ENCODE measurements at regions not wholly inside any gene's neighbourhood (a gene's known extent, or its start where the extent isn't known, plus 50 kb on each side); places are given as distances from the start of the nearest gene placed in this dataset.

- H3K27ac ChIP-seq (ENCODE audit: low read depth, low read length): no peak overlapping the region
- H3K27me3 ChIP-seq (ENCODE audit: control insufficient read depth, insufficient read depth, low read length): no peaks in the 10 kb centered on the region
- H3K9me3 ChIP-seq (ENCODE audit: control insufficient read depth, insufficient read depth, low read length): no peaks in the 10 kb centered on the region
- ChIA-PET POLR2A (interaction anchor here (0.6 kb wide), 1 partner anchor 31 kb away, joined by 4 read pairs; no protein-coding TSS in a partner anchor), CTCF (interaction anchor here (0.5 kb wide), 1 partner anchor 818 kb away, joined by 4 read pairs; no protein-coding TSS in a partner anchor)
- no peak for DNase-seq (ENCODE audit: low read depth, low spot score)
- TF ChIP-seq, protein P1, sequence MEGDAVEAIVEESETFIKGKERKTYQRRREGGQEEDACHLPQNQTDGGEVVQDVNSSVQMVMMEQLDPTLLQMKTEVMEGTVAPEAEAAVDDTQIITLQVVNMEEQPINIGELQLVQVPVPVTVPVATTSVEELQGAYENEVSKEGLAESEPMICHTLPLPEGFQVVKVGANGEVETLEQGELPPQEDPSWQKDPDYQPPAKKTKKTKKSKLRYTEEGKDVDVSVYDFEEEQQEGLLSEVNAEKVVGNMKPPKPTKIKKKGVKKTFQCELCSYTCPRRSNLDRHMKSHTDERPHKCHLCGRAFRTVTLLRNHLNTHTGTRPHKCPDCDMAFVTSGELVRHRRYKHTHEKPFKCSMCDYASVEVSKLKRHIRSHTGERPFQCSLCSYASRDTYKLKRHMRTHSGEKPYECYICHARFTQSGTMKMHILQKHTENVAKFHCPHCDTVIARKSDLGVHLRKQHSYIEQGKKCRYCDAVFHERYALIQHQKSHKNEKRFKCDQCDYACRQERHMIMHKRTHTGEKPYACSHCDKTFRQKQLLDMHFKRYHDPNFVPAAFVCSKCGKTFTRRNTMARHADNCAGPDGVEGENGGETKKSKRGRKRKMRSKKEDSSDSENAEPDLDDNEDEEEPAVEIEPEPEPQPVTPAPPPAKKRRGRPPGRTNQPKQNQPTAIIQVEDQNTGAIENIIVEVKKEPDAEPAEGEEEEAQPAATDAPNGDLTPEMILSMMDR (IDR thresholded peaks at IDR 0.05; ENCODE audit: low read depth, low read length): no peak
- H3K4me3 ChIP-seq (ENCODE audit: low read depth, low read length): no peak overlapping the region
Measured at GRCh38 chr1:58982259-58982998, 198.6 kb upstream of the JUN start.

- Histone ChIP-seq H3K4me3 (ENCODE audit: low read depth, low read length) (no peak overlapping the region), H3K9me3 (ENCODE audit: control insufficient read depth, insufficient read depth, low read length) (no peaks in the 10 kb centered on the region), H3K27ac (ENCODE audit: low read depth, low read length) (no peak overlapping the region), H3K27me3 (ENCODE audit: control insufficient read depth, insufficient read depth, low read length) (no peaks in the 10 kb centered on the region)
- ChIA-PET POLR2A (no interaction called here), CTCF (no interaction called here)
- TF ChIP-seq, protein P1 (IDR thresholded peaks at IDR 0.05; ENCODE audit: low read depth, low read length): no peak
- no peak for DNase-seq (ENCODE audit: low read depth, low spot score)
Measured at GRCh38 chr1:58983162-58983561, 199.3 kb upstream of the JUN start.

- ChIA-PET POLR2A (no interaction called here), CTCF (no interaction called here)
- no peak for DNase-seq (ENCODE audit: low read depth, low spot score)
- Histone ChIP-seq H3K27ac (ENCODE audit: low read depth, low read length) (no peak overlapping the region), H3K4me3 (ENCODE audit: low read depth, low read length) (no peak overlapping the region), H3K9me3 (ENCODE audit: control insufficient read depth, insufficient read depth, low read length) (no peaks in the 10 kb centered on the region), H3K27me3 (ENCODE audit: control insufficient read depth, insufficient read depth, low read length) (no peaks in the 10 kb centered on the region)
- TF ChIP-seq, protein P1 (IDR thresholded peaks at IDR 0.05; ENCODE audit: low read depth, low read length): no peak
Measured at GRCh38 chr1:58983633-58984245, 199.9 kb upstream of the JUN start.

DNA sequence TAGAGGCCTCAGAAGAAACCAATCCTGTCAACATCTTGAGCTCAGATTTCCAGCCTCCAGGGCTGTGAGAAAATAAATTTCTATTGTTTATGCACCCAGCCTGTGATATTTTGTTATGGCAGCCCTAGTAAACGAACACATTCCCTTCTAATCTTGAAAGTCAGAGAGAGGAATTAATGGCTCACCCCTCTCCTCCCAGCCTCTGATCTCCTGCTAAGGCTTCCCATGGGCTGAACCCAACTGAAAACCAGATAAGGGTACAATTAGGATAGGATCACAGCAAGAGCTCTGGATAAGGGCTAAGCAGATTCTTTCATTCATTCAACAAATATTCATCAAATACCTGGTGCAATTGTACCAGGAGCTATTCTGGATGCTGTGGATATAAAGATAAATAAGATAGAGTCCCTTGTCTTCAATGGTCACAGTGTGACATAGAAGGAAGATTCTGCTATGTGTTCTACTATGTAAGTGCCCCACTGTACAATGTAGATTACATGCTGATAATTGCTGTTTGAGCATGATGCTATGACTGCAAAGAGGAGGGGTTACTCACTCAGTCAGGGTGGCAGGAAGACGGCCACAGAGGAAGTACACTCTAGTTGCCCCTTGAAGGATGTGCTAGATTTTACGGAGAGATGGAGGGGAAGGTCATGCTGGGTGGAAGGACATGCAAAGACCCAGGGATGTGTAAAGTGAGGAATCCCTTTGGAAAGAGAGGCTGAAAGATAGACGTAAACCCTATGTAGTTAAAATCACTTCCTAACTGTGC lies 203.3 kb upstream of the JUN start:
- TF ChIP-seq, protein P1 (IDR thresholded peaks at IDR 0.05; ENCODE audit: low read depth, low read length): no peak
- ChIA-PET CTCF (interaction anchor here (0.7 kb wide), 1 partner anchor 13 kb away, joined by 3 read pairs; no protein-coding TSS in a partner anchor), POLR2A (no interaction called here)
- no peak overlapping the region for H3K27ac ChIP-seq (ENCODE audit: low read depth, low read length)
- DNase-seq (ENCODE audit: low read depth, low spot score): no peak
- no peaks in the 10 kb centered on the region for H3K9me3 ChIP-seq (ENCODE audit: control insufficient read depth, insufficient read depth, low read length)
- no peaks in the 10 kb centered on the region for H3K27me3 ChIP-seq (ENCODE audit: control insufficient read depth, insufficient read depth, low read length)
- no peak overlapping the region for H3K4me3 ChIP-seq (ENCODE audit: low read depth, low read length)

GRCh38 chr1:58988752-58989151 lies 204.9 kb upstream of the JUN start:
- no peaks in the 10 kb centered on the region for H3K9me3 ChIP-seq (ENCODE audit: control insufficient read depth, insufficient read depth, low read length)
- H3K4me3 ChIP-seq (ENCODE audit: low read depth, low read length): no peak overlapping the region
- no peak overlapping the region for H3K27ac ChIP-seq (ENCODE audit: low read depth, low read length)
- ChIA-PET POLR2A (no interaction called here), CTCF (no interaction called here)
- no peak for DNase-seq (ENCODE audit: low read depth, low spot score)
- TF ChIP-seq, protein P1 (IDR thresholded peaks at IDR 0.05; ENCODE audit: low read depth, low read length): no peak
- H3K27me3 ChIP-seq (ENCODE audit: control insufficient read depth, insufficient read depth, low read length): no peaks in the 10 kb centered on the region

All from AG04450 (cell line).